ENCODE measurements at regions not wholly inside any gene's neighbourhood (a gene's known extent, or its start where the extent isn't known, plus 50 kb on each side); places are given as distances from the start of the nearest gene placed in this dataset.

DNA sequence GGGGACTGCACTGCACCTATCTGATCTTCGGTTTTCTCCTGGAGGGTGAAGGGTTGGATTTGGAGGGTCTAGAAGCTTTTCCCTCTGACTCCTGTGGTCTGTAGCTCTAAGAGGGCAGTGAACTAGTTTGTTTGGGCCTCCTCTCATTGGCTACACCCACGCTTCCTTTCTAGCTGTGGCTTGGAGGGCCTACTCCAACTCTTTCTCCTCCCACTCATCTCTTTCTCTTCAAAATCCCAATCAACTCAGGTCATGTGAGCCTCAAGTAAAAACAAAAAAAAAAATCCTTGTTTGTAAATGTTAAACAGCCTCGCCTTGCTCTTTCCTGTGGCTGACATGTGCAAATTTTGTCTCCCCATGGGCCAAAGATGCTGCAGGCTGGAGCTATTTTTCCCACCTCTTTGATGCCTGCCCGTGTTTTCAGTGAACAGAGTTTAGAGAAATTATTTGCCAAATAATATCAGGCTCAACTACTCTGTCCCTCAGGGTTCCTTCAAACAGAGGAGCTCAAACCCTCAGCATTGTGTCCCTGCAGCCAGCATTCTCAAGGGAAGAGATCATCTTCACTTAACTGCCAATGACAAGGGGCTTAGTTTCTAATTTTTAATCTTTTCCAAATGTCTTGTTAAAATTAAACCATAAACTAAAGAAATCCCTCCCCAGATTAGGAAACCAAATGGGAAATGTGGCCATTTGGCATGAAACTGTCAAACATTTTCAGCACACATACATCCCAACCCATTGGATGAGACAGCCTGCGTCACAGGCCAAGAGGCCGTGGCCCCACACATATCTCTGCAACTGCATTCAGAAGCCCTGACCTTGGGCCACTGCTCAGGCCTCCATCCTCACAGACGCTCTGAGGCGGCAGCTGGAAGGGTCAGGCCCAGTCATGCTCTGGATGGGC, 114.8 kb upstream of the THBS1 start:
- DNase-seq (ENCODE audit: low spot score), result no peak

GRCh38 chr15:39466750-39467105, 114.2 kb upstream of the THBS1 start:
- no peak for DNase-seq (ENCODE audit: low spot score)

DNA sequence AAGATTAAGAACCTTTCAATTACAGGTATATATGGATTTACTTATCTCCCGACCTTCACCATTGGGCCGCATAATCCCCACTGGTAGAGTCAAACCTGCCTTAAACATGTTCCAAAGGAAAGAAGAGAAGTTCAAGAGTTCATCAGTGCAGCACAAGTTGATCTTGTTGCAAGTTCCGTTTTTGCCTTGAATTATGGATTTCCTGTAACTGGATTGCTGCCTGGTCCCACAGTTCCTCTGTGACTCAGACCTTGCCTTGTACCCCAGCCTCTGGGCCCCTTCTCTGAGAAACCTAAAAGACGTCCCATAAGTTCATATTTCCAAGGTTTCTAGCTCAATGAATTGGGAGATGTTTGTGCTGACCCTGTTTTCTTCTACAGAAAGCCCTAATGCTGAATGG, 112.5 kb upstream of the THBS1 start:
- DNase-seq (ENCODE audit: low spot score), result no peak

- DNase-seq (ENCODE audit: low spot score), result no peak
Measured at GRCh38 chr15:39468828-39469227, 112.1 kb upstream of the THBS1 start.

GRCh38 chr15:39471785-39472574, 108.9 kb upstream of the THBS1 start:
- DNase-seq (ENCODE audit: low spot score), result no peak

DNA sequence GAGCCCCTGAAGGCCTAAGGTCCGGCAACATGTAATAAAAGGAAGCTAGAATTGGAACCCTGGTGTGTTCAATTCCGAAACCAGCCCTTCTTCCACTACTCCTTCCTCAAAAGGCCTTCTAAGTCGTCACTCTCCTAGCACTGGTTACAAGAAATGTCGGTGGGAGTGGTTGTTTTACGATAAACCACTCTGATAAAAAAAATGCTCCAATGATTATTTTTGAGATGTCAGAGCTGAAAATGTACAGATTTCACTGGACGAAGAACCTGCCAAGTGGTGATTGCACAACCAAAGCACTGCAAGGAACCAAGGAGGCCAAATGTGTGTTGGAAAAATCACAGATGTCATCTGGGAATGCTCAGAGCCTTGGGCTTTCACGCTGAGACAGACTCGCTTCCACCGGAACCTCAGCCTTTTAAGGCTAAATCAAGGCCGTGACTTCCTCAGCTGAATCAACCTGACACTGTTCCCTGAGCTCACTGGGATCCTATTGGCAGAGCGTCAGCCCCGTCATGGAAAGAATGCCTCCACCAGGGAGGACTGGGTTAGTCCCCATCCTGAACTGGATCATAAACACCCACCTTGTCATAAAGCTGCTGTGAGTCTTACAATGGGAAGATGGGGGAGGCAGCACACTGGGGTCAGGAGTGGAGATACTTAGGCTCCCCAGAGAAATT, 108.1 kb upstream of the THBS1 start:
- DNase-seq (ENCODE audit: low spot score), result no peak

GRCh38 chr15:39473298-39473947, 107.5 kb upstream of the THBS1 start:
- DNase-seq (ENCODE audit: low spot score), result no peak

- no peak for DNase-seq (ENCODE audit: low spot score)
Measured at GRCh38 chr15:39474657-39475056, 106.2 kb upstream of the THBS1 start.

- DNase-seq (ENCODE audit: low spot score), result no peak
Measured at GRCh38 chr15:39478996-39479395, 101.9 kb upstream of the THBS1 start.

GRCh38 chr15:39479911-39480310, 101.0 kb upstream of the THBS1 start:
- DNase-seq (ENCODE audit: low spot score), result no peak

DNA sequence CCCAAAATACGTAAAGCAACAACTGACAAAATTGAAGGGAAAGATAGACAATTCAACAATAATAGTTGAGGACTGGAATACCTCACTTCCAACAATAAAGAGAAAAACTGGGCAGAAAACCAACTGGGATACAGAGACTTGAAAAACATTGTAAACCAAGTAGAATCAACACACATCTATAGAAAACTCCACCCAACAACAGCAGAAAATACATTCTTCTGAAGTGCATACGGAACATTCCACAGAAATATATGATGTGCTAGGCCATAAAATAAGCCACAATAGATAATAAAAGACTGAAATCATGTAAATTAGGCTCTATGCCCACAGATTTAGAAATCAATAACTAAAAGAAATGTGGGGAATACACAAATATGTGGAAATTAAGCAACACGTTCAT, 98.4 kb upstream of the THBS1 start:
- DNase-seq (ENCODE audit: low spot score), result no peak

- DNase-seq (ENCODE audit: low spot score), result no peak
Measured at GRCh38 chr15:39486621-39487457, 94.0 kb upstream of the THBS1 start.

DNA sequence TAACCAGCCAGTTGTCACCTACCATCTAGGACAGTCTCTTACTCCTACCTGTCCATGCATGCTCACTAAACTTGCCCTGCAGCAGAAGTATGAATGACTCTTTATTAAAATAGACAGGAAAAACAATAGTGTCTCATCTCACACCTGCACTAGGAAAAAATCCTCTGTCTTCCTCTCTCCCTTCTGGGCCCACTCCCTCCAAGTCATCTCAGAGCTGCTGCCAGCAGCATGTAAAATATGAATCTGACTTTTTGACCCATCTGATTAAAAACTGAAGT, 93.5 kb upstream of the THBS1 start:
- no peak for DNase-seq (ENCODE audit: low spot score)

DNA sequence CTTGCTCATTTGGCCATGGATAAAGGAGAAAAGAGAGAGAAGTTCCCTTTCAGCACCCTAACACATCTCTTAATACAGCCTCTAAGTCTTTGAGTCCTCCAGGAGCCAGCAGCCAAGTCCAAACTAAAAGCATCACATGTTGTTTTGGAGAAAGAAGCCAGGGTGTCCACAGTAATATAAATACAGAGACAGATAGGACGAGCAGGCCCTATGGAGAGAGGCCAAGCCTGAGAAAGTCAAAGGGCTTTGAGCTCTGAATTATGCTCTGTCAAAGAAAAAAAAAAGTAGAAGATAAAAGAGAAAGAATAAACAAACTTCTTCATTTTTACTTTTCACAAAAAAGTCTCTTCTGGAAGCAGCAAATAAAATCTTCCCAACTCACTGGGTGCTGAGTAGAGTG, 92.4 kb upstream of the THBS1 start:
- DNase-seq (ENCODE audit: low spot score), result no peak

GRCh38 chr15:39488961-39489360, 91.9 kb upstream of the THBS1 start:
- DNase-seq (ENCODE audit: low spot score), result no peak

DNA sequence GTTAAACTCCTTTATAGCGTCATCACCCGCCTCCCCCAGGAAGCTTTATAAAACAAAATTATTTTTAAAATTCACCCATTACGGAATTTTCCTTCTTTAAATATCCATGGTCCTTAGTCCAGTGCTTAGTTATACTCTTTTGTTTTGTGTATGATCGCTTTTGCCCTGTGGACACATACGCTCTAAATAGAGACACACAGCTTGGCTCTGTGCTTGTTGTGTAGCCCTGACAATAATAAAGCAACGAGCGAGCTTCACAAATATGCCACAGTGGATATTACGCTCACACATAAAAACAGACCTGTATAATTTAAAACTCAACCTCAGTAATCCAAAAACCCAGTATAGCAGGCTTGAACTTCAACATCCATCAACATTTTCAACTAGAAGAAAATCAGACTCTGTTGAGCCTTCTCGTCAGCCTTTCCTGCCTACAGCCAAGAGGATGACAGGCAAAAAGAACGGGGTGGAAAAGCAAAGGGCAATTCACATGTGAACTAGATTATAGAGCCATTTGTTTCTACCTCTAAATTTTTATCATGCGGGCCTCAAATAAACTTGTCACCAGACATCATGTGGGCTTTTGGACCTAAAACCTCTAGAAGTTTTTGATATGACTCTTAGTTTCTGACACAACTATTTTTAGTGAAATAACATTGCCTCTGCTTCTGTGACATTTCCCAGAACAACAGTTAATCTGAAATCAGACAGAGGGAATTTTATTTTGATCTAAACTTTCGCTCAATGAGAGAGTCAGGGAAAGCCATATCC, 89.6 kb upstream of the THBS1 start:
- DNase-seq (ENCODE audit: low spot score), result no peak

GRCh38 chr15:39491886-39492490, 88.9 kb upstream of the THBS1 start:
- DNase-seq (ENCODE audit: low spot score), result no peak

DNA sequence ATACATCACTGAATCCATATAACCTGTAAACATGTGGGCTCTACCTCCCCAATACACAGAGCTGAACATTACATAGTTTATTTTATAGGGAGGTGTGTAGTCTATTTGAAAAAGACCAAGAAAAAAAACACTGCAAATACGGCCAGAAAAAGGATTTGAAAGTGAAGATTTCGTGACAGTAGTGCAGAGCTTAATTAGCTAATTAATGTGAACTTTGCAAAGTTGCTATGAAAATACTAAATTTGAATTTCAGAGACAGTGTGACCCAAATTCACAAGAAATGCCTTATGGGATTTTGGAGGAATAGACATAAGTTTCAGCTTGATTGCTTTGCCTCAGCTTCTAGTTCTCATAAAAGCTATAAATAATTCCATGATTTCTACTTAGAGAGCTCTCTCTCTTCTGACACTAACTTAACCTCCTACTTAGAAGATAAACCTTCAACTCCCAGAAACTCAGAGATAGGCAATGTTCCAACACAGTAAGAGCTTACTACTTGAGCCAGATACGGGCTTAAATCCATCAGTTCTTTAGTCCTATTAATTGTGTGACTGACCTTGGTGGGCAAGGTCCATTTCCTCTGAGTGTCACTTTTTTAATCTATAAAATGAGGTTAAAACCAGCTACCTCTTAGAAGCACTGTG, 87.3 kb upstream of the THBS1 start:
- DNase-seq (ENCODE audit: low spot score), result no peak

DNA sequence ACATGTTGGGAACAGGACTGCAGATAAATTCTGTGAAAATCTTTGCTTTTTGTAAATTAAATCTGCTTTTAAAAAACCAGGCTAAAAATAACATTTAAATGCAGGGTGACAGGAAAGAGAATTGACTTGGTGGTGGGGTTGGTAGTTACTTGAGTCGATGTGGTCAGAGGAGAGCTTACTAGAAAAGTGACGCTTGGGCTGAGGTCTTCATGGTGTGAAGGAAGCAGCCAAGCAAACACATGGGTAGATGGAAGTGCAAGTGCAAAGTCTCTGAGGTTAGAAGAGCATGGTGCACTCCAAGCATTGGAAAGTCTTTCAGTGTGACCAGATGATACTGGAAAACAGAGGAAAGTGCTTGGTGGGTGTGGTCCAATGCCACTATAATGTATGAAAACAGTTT, 86.4 kb upstream of the THBS1 start:
- no peak for DNase-seq (ENCODE audit: low spot score)

Measured in HT-29 (cell line).